ENCODE measurements at regions not wholly inside any gene's neighbourhood (a gene's known extent, or its start where the extent isn't known, plus 50 kb on each side); places are given as distances from the start of the nearest gene placed in this dataset.

DNA sequence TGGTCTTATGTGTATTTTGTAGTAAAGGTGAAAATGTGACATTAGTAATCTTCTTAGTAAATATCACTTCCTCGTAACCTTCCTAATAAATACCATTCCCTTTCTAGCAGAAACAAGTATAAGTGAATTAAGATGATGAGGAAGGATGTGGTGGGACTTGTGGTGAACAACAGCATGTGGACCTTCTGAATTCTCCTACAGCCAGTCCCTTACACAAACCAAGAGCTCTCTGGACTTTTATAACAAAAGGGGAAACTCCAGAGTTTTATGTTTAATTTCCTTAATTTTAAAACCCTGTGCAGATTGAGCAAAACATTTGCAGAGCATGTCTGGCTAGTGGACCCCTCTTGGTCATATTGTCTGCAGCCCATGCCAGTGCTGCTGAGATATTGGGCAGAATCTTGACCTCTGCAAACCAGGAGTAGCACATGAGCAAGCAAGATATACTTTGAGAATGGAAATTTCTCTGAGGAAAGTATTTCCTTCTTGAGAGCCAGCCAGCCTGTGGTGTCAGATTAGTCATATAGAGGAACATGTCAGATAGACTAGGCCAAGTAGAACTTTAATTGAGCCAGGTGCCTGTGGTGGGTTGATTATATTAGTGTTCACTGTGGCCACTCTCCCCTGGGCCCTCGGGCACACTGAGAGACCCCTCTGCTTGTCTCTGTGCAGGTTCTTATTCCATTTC, 328.2 kb downstream of the DKK2 start:
- TF ChIP-seq POLR2AphosphoS5 (IDR thresholded peaks at IDR 0.05), result no peak
- TF ChIP-seq CTCF (IDR thresholded peaks at IDR 0.05), result no peak
- TF ChIP-seq EP300 (IDR thresholded peaks at IDR 0.05), result no peak
- TF ChIP-seq POLR2A (IDR thresholded peaks at IDR 0.05), result no peak

Data from sigmoid colon (tissue), 4 donors.